ENCODE measurements at regions not wholly inside any gene's neighbourhood (a gene's known extent, or its start where the extent isn't known, plus 50 kb on each side); places are given as distances from the start of the nearest gene placed in this dataset.
"Not testable (repeated sequence)": the region's sequence is repeated elsewhere in the genome, so short reads cannot be mapped to it uniquely, and the experiment has no call there.

DNA sequence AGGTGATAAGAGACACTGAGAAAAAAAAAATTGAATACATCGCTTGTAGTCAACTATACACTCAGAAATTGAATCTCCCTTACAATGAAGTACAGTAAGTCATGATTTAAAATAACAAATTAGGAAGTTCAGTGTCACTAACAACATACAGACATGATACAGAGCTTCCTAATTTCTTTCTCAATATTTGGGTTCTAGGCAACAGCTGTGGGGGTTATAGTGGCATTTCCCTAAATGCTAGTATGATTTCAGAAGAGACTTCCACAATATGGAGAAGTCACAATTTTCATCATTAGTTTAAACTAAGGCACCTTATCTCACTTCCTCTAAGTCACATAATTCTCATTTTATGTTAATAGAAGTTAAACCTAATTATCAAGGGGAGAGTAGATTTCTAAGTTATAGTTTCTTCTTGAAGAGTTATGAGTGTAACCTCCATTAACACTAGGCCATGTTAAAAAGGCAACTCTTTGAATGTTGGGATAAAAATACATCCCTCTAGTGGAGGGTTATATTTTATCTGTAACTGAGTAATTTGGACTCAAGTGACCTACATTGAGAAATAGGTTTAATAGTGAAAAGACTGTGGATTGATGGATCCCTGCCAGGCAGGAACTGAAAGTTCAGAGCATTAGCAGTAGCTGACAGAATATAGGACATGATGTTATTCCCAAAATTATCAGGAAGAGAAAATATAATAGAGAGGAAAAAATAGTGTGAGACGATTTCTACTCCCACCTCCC lies 286.0 kb upstream of the SUCLG2 start:
- peak; percentile 22 for DNase-seq

DNA sequence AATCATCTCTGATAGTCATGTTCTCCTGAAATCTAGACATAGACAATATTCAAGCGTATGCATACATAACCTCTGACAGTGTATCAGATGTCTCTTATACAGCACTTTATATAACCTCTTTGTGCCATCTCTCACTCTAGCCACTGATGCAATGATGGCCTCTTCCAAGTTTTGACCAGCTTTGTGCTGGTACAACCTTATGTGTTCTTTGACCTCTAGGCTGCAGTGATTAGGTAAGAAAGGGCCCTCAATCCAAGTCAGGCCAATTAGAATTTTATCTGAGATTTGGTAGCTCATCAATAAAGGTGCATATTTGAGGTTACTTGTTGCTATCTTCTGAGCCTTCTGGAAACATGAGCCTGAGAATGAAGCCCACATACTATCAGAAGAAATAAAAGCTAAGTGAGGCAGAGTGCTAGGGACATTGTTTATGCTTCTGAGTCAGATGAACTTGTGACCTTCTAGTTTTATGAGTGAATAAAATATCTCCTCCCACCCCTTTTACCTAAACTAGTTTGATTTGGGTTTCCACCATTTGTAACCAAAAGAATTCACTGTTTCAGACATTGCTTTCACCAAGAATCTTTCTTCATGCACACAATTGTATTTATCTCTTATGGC lies 283.2 kb upstream of the SUCLG2 start:
- DNase-seq, result no peak

DNA sequence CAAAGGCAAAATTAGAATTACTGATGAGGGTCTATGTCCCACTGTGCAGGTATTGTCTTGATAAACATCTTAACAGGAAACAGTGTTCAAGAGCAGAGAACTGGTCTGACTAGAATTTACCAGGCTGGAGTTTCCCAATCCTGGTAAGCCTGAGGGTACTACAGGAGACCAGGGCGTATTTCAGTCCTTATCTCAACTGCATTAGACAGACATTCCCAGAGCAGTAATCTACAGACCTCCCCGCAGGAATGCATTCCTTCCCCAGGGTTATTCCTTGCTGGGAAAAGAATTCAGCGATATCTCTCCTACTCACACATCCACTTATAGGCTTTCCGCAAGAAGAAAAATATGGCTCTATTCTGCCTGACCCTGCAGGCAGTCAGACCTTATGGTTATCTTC lies 276.0 kb upstream of the SUCLG2 start:
- not testable (repeated sequence) for DNase-seq

DNA sequence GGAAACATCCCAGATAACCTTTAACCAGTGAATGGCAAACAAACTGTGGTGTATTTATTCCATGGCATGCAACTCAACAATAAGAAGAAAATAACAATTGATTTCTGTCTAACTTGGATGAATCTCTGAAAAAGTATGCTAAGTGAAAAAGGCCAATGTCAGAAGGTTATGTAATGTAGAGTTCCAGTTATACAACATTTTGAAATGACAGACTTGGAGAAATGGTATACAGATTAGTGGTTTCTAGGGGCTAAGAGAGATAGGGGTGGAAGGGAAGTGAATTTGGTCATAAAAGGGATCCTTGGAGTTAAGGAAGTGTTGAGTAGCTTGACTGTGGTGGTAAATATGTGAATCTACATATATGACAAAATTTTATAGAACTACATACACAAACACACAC lies 269.4 kb upstream of the SUCLG2 start:
- DNase-seq, result no peak

DNA sequence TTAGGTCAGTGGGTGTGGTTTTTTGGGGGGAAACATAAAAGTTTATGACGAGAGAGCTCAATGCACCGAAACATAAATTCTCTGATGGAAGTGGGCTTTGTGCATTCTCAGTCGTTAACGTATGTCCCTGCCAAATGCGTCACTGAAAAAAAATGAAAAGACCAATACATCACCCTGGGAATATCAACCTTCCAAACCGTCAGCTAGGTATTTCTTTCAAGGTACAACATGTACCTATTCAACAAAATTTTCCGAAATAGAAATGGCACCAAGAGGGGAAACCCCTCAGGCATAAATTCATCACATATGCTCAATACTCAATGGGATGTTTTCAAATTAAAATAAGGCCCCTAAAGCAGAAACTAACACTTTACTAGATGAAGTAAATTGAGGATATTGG lies 266.6 kb upstream of the SUCLG2 start:
- DNase-seq, result no peak

DNA sequence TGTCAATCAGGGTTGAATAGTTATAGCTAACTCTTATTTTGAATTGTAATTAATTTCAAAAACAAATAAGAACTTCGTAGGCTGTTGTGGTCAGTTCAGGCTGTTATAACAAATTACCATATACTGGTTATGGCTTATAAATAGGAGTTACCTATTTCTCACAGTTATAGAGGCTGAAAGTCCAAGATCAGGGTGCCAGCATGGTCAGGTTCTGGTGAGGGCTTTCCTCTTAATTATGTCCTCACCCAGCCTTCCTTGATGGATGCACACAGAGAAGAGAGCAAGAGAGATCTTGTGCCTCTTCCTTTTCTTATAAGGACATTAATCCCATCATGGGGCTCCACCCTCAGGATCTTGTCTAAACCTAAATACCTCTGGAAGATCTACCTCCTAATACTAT lies 265.9 kb upstream of the SUCLG2 start:
- DNase-seq, result no peak

DNA sequence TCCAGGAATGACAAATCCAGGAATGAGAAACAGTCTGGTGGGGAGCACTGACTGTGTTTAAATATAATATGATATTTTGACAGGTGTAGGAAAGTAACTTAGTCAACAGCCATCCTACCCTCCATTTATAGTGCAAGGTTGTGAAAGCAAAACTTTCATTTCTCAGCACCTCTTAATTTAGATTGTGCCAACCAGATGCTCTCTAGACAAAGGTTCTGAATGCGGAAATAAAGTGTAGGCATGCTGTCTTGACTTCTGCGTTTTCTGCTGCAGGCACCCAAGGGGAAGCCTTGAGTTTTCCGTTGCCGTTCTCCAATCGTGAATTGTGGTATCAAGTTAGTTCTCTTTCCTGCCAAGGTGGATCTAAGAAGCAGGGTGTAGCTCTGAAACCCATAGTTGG lies 261.9 kb upstream of the SUCLG2 start:
- no peak for DNase-seq

DNA sequence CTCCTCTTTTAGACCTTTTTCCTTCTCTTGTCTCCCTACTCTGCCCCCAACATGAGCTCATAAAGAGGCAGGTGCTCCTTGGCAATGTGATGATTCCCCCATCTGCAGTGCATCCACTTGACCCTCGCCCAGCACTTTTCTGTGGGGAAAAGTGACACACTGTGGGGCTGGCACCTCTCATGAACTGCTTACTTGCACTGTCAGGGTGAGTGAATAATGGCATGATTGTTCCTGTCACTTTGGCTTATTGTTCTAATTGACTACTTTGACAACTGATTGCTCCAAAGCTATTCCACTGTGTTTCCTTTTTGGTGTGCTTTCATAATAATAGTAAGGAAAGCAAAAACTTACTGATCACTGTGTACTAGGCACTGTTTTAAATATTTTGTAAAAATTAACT lies 253.3 kb upstream of the SUCLG2 start:
- DNase-seq, result no peak

DNA sequence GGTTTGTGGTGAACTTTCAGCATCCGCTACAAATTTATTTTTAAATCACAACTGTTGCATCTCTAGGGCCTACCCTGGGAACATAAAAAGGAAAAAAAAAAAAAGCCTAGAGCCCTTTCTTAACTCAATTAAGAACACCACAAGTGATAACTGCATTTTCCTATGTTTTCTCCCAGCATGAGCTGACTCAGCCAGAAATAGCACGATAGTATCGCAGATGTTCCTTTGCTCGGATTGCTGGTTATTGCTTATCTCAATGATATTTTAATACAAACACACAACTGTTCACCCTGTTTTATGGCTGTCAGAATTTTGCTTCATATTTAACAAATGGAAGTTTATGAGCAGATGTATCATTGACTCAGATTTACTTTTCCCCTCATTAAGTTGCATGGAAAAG lies 251.8 kb upstream of the SUCLG2 start:
- DNase-seq, result no peak

DNA sequence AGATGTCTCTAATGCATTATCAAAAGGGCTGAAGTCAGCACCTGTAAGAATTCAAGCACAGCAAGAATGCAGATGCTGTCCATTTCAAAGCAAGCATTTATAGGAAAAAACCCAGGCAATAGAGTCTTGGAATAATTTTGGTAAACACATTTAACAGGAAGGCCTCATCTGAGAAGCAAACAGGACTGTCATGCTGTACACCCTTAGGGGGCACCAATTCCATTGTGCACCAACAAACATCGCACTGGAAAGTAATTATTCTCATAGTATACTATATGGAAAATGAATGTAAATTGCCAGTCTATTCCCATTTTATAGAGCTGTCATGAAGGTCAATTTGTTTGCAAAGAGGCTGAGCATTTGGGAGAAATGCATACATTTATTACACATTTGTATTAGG lies 247.3 kb upstream of the SUCLG2 start:
- no peak for DNase-seq

DNA sequence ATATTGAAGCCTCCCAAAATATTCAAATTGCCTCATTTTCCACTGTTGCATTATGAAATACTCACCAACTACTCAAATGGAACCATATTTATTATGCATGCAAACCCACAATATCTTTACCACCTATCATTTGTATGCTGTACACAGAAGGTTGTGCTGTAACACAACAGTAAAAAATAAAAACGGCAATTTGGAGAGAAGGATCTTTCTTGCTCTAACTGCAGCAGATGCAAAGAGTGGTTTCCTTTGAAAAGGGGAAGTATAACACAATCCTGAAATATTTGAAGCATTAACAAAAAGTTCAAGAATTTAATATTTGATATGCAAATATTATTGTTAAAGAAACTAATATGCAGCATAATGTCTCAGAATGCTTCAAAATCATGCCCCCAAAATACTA lies 244.5 kb upstream of the SUCLG2 start:
- no peak for DNase-seq

DNA sequence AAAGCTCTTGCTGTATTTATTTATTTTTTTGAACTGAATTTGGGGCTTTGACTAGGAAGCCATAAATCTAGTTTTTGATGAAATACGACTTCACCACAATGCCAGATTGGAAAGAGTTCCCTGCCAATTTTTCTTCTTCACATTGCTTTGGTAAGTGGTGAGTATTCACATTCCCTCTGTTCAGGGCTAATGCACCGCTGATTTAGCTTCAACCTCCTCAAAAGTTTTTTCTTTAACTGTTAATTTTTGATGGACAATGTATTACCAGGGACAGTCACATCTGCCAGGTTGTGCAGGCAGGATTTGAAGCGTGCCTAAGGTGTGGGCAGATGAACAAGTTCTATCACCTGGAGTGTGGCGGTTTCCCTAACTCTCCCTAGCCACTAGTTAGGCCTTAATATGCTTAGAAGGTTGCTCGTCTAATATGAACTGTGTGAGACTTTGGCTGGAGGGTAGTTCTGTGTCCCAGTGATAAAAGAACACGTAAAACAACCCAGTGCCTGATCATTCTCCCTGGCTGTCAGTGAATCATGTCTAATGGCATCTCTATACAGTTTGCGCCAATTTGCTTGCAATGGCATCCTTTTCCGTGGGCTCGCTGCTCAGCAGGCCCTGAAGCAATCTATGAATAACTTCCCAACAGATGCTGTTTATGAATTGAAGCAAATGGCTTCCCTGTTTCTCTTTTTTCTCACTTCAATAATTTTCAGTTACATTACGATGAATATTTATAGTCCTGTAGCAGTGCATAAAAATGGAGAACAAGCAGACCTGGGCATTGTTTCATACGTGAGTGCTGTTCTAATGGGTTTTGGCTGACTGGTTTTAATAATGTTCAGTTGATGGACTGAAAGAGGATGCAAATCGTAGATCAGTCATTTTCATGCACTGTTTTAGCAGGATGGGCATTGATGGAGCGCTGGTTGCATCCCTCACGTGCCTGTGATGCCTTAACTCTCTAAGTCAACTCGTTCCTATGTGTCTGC lies 243.2 kb upstream of the SUCLG2 start:
- peak; percentile 75 for DNase-seq

DNA sequence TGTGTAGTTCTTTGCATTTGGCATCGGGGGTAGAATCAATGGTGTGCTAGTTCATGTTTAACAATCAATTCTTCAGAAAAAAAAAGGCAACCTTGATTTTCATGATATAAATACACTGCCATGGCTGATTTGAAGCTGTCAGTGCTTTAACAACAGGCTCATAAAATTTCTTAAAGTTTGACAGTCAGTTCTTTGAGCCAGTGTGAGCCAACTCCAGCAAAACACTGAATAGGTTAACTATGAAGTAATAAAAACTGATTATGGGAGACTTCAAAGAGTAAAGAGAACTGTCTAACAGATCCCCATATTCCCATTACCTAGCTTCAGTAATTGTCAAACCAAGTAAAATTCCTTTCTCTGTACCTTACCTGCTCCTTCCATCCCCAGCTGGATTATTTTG lies 241.7 kb upstream of the SUCLG2 start:
- DNase-seq, result peak; percentile 15

DNA sequence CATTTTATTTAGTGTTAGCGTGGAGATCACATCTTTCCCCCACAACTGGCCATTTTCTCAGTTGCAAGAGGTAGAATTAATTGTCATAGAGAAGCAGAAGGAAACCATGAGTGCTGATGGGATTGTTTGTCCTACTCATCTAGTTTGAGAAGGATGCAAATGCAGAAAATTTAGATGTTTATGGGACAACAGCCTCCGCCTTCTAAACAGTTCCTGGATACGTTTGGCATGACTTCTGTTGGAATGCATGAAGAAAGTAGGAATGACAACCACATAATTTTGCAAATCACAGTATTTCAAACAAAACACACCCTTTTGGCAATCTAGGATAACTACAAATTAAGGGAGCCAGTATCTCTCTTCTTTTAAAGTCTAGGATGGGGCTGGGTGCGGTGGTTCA lies 240.1 kb upstream of the SUCLG2 start:
- no peak for DNase-seq

DNA sequence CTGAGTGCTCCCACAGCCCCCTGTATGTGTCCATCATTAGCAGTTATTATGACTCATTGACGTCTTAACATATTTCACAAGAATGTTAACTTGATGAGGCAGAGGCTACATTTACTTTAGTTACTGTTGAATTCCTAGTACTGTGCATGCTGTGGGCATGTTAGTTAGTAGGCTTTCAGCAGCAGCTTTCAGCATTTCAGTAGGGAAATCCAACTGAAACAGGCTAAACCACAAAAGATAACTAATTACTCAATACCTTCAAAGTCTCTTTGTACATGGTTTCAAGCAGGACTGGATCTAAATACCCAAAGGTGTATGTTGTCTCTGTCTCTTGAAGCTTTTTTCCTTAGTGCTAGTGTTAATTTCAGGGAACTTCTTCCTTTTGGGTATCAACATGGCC lies 229.9 kb upstream of the SUCLG2 start:
- DNase-seq, result peak; percentile 4

DNA sequence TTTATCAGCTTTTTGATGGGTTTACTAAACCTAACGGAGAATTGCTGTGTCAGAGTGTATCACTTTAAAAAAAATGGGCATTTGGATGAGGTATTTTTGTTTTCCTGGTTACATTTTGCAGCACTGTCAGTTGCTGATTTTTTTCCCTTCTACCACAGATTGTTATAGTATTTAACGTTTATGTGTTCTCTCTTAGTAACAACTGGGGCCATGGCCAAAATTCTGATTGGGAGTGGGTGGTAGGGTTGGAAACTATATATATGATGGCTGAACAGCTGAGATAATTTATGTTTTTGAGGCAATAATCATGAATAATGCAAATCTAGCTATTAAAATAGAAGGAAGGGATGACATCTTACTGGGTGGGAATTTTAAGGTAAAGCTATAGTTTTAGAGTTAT lies 229.4 kb upstream of the SUCLG2 start:
- no peak for DNase-seq

DNA sequence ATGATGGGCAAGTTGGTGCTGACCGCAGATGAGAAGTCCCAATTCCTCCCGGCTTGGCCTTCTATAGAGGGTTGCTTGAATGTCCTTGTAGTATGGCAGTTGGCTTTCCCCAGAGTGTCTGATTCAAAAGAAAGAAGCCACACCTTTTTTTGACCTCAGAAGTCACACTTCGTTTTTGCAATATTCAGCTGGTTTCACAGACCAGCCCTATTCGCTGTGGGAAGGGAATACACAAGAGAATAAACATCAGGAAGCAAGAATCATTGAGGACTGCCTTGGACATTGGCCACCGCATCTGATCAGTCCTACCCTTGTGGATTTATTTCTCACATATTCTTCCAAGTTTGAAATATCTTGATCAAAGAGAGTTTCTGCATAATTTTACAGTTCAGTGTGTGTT lies 228.6 kb upstream of the SUCLG2 start:
- no peak for DNase-seq

DNA sequence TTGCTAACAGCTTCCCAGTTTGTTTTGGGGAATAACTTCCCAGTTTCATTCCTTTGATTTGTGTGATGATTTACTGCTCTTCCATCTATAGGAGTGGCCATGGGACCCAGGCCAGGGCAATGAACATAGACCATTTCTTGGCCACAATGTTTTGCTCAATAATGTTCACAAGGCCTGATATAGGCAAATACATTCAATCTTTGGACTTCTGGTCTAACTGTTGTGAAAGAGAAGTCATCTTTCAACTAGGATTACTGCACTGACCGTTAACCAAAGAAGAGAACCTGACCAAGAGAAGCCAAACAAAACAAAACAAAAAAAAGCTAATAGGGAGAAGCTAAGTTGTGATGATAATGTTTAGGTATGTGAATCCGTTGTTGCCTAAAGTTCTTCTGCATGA lies 221.8 kb upstream of the SUCLG2 start:
- no peak for DNase-seq

DNA sequence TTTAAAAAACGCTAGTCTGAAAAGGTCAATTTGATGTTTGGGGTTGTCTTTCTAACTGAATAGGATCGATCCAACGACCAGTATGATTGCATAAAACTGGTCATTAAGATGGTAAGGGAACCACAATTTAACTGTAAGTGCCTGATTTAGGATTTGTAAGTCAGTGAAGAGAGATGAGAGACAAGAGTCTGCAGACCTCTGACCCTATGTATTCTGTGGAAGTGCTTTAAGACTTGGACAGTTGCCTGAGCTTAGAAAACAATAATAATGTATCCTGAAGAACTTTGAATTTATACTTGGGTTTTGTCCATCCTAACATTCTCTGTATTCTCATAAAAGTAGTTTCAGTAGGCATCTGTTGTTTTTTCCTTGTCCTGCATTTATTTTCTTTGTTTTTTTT lies 221.4 kb upstream of the SUCLG2 start:
- no peak for DNase-seq

DNA sequence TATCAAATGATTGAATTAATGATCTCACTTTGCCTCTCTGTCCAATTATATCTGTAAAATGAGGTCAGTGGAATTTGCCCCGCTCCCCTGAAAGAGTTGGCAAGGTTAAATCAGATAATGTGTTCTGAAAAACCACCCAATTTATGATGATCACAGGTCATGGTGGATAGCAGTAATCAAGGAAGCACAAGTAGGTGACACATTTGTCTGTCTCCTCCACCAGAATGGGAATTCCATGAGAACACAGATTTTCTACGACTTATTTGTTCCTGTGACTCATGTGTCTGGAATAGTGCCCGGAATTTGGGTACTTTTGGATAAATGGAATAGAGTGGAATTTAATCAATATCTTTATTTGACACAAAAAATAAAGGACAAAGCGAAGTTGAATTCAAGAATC lies 220.9 kb upstream of the SUCLG2 start:
- DNase-seq, result no peak

DNA sequence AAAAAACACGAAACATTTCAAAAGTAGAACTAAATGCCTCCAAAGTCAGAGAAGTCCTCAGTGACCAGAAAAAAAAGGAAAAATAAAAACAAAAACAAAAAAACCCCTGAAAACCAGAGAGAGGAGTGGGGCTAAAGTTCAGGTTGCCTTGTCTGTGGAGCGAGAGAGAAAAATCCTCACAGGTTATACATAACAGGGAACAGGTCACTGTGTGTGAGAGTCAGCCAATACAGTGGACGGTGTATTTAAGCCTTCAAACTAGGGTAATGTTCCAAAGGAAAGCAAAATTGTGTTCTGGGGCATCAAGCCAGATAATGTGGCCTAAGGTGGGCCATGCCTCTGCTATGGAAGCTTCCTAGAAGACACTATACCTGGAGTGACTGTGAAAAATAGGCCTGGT lies 216.1 kb upstream of the SUCLG2 start:
- DNase-seq, result no peak

DNA sequence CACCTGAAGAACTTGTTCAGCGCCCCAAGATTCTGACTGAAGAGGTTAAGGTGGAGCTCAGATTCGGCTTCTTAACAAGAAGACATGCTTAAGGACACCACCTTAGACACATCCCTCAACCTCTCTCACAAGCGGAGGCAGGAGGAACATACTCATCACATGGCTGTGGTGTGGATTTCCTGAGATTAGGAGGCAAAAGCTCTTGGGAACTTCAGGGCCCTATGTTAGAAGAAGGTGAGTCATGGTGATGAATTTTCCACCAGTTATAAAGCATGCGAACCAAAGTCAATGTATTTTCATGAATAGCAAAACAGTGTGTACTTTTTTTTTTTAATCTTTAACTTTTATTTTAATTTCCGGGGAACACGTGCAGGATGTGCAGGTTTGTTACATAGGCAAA lies 212.2 kb upstream of the SUCLG2 start:
- no peak for DNase-seq

DNA sequence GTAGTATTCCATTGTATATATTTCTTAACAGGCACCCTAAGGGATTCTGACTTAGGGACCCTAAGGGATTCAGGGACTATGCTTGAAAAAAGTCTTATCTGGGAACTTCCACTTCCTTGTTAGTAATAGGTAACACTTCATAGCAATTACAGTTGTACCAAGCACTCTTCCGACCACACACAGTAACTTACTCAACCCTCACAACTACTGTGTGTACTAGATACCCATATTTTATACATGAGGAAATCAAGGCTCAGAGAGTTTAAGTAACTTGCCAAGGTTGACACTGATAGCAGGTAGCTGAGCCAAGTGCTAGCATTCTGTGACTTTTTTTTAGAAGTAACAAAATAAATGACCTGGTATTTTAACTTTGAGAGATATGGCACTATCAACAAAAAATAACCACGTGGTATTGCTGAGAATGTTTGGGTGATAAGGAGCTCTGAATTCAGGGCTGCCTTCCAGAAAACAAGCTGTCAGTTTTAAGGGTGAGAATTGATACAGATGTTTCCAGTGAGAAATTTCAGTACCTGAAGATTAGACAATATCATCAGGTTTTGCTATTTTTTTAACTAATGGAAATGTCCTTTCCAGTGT lies 210.3 kb upstream of the SUCLG2 start:
- DNase-seq, result no peak
